Body of pancreas (tissue), 4 donors: ENCODE measurements at regions not wholly inside any gene's neighbourhood (a gene's known extent, or its start where the extent isn't known, plus 50 kb on each side); places are given as distances from the start of the nearest gene placed in this dataset.

ENCODE experiments used
- CTCF ChIP-seq, 7 experiments: fragments of 450-650 bp in 4 of 7; fragments of 200-600 bp in 3 of 7; sonication (generic) in 3 of 7; IDR thresholded peaks; one replicate each; pipeline ENCODE4 v1.5.1; 2016 to 2019; ENCODE audit warnings: antibody characterized with exemption in 7 of 7
- POLR2A ChIP-seq, 3 donors: fragments of 450-650 bp; IDR thresholded peaks; one replicate each; pipeline ENCODE4 v1.6.1; 2016; ENCODE audit warnings: antibody characterized with exemption in 3 of 3, mild to moderate bottlenecking in 2 of 3

DNA sequence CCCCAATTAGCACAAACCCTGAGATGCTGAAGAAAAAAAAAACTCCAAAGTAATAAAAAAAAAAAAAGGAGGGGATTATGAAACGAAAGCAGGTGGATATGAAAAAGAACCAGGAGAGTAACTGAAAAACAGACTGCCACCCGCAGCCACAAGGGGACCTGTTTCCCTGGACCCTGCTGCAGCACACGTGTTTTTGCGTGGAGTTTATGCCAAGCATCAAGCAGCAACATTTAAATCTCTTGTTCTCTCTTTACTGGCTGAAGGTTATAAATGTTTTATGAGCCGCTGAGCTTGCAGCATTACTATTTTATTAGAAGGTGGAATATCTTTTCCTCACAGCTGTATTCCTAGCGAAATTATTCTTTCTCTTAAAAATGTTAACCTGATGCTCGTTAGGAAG, 131.6 kb upstream of the OLIG3 start:
- TF ChIP-seq CTCF (IDR thresholded peaks at IDR 0.05): no peak
- TF ChIP-seq POLR2A (IDR thresholded peaks at IDR 0.05): no peak
